Kidney glomerular epithelial cell (primary cell): ENCODE measurements at regions not wholly inside any gene's neighbourhood (a gene's known extent, or its start where the extent isn't known, plus 50 kb on each side); places are given as distances from the start of the nearest gene placed in this dataset.

ENCODE experiments used
- DNase-seq: peaks from one replicate; lab custom pipeline; 2025; lab: John Stamatoyannopoulos, UW

- DNase-seq, result peak; percentile 57
Measured at GRCh38 chr1:168386949-168387586, 106.4 kb downstream of the TBX19 start.

- no peak for DNase-seq
Measured at GRCh38 chr1:168386492-168386891, 105.8 kb downstream of the TBX19 start.

- DNase-seq, result no peak
Measured at GRCh38 chr1:168381850-168382249, 101.2 kb downstream of the TBX19 start.

- no peak for DNase-seq
Measured at GRCh38 chr1:168380945-168381344, 100.3 kb downstream of the TBX19 start.

DNA sequence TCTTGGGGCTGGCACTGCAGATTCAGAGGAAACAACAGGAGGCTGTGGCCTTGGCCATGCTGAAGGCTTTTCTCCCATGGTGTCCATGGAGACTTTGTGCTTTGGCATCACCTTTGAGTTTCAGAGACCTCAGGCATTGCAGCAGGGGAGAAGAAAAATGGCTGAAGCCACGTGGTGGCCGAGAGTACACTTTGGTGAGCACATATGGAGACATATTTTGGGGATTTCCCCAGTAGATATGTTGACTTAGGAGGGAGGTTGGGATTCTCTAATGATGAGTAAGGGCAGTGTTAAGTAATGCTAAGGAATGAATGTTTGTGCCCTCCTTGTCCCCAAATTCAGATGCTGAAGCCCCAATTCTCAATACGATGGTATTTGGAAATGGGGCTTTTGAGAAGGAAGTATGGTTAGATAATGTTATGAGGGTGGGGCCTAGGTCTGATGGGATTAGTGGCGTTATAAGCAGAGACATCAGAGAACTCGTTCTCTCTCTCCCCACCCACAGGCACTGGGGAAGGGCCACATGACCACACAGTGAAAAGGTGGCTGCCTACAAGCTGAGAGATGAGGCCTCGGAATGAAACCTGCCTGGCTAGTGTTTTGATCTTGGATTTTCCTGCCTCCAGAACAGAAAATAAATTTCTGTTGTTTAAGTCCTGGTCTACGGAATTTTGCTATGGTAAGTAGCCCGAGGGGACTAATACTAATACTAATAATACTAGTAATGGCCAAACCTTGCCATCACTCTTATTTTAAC is 98.6 kb downstream of the TBX19 start:
- no peak for DNase-seq

DNA sequence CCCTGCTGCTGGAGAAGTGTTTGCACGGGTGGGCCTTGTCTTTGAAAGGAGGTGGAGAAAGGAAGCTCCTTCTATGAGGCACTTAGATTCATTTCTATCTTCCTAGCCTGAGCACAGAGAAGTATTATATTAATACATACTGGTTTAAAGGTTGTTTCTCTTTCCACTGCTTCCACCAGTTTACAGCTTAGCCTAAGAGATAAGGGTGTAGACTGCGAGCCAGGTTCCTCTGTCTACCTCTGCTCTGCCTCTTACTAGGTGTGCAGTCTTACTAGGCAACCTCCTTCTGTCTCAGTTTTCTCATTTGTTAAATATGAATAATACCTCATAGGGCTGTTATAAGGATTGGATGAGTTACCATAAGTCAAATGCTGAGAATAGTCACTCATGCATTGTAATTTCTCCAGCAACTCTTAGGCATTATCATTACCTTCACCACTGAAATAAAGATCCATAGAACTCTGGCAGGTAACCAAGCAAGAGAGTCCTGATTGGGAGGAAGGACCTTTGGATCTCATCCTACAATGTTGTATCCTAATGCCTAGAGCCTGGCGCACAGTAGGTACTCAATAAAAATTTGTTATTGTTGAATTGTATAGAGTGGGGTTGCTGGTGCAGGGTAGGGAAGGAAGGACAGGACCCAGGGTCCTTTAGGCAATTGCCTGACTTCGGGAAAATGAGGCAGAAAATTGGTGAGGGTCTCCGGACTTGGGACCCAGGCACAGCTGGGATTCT is 95.1 kb downstream of the TBX19 start:
- no peak for DNase-seq

DNA sequence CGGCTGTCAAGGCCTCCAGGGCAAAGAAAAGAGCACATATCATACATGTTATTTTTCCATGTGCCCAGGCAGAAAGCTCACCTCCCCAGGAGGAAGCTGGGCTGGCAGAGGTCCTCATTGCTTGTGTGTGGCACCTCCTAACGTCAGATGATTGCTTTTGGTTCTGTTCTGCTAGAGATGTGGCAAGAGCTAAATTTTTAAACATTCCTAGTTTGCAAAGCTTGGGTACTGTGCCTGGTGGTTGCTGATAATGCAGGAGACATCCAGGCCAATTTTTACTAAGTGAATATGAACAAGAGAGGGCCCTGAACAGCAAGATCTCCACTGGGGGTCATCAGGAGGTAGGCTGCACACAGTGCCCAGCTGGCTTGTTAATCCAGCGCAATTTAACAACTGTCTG is 93.9 kb downstream of the TBX19 start:
- no peak for DNase-seq

GRCh38 chr1:168373869-168374268 is 93.2 kb downstream of the TBX19 start:
- DNase-seq, result peak; percentile 36

- no peak for DNase-seq
Measured at GRCh38 chr1:168372861-168373371, 92.2 kb downstream of the TBX19 start.

DNA sequence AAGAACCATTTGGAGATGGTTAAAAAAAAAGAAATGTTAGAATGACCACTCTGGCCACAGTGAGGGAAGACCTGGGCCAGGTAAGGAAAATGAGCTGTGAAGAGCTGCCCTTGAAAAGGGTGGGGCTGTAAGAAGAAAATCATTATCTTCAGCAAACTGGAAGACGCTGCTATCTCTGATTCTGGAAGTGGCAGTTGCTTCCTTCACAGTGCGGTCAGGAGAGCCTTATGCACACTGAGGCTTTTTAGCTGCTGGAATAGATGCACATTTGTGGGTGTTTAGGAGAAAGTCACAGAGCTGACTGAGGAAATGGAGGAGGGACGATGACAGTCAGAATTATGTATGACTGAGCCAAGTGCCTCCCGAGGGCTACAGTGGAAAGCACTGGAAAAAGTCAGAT is 91.6 kb downstream of the TBX19 start:
- no peak for DNase-seq

DNA sequence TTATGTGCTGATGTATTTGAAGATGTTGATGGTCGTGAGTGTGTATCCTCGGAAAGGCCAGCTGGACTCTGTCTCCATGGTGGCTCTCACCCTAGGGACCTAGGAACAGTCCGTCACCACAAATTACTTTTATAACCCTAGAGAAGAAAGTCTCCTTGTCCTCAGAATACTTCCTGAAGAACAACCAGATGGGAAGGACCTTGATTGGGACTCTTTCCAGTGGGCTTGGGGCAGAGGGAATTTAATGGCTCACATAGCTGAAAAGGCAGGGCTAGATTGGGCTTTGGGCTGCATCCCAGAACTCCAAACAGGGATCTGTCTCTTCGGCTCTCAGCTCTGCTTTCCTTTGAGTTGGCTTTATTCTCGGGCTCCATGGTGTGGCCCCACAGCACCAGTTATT is 90.8 kb downstream of the TBX19 start:
- DNase-seq, result no peak

DNA sequence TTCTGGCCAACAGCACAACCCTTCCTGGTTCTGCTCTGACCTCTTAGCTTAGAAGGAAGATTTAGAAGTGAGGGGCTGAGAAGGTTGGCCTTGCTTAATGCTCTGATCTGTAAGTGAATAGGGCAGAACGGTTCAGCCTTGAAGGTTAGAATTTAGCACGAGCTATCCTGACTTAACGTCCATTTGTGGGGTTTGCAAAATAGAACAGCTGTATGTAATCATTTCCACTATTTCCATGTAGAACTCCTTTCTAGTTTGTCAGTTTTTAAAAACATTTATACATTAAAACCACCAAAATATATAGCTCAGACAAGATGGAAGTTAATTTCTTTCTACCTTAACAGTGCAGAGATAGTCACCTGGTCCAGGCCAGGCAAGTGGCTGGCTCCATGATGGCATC is 89.9 kb downstream of the TBX19 start:
- no peak for DNase-seq

DNA sequence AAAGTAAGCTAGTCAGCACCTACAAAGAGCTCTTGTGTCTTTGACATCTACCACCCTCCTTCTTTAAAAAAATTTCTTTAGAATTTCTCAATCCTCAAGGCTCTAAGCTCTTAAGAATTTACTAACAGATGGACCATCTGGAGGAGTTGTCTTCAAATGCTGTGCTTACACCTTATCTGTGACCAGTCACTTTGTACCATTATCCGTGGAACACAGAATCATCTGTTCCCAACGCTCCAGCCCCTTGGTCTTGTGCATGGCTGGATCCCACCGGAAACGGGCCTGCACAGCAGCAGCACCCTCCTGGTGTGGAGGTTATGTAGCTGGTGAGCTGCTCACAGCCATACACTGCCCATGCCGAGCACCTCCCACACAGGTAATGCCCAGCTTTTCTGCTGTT is 89.0 kb downstream of the TBX19 start:
- no peak for DNase-seq

GRCh38 chr1:168368131-168368530 is 87.5 kb downstream of the TBX19 start:
- peak; percentile 29 for DNase-seq

DNA sequence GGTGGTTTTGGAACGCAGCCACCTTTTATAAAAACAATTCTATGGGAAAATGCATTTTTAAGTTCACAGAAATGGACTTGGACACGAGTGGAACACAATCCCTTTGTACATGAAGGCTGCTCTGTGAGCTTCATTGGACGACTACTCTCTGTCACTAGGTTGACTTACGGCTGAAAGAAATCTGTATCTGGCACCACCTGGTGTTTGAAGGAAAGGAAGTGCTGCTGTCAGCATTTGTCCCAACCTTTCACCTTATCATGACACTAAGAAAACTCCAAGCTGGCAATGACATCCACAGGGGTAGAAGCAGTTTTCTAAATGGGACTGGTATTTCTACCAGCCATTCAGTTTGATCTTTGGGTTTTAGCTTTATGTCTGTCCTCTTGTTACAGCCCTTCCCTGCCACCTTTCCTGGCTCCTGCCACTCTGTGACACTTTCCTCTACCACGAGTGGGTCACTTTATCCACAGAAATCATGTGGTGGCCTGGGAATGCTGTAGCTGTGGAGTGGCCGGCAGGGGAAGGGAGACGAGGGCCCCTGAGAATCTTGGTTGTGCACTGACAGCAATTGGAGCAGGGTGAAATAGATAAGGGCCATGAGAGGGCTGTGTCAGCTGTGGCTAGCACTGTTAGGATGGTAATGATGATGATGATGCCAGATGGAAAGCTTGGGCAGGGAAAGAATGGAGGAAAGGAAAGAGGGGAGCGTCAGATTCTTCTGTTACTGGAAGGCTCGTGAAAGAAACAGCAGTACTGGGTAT is 85.2 kb downstream of the TBX19 start:
- no peak for DNase-seq
